Lung (tissue), 11 donors: ENCODE measurements at regions not wholly inside any gene's neighbourhood (a gene's known extent, or its start where the extent isn't known, plus 50 kb on each side); places are given as distances from the start of the nearest gene placed in this dataset.

ENCODE experiments used
- ATAC-seq: fragments of 200-7000 bp; cut with Tn5 transposase; one replicate; pipeline ENCODE4 v1.9.1; 2020; ENCODE audit warnings: moderate number of reproducible peaks; ENCODE audit not compliant: insufficient read depth, low FRiP score
- DNase-seq, 3 donors: peaks; one replicate each; pipeline ENCODE4 v3.0.0-alpha.2; 2013 to 2017
- H3K27ac ChIP-seq, 2 donors: one replicate each; pipeline ENCODE4 v1.5.1; 2013; ENCODE audit warnings: mild to moderate bottlenecking in 2 of 2, moderate library complexity in 2 of 2, control low read depth in 1 of 2, inconsistent platforms in 1 of 2, low read depth in 1 of 2, low read length in 1 of 2
- H3K27me3 ChIP-seq, 3 donors: one replicate each; pipeline ENCODE4 v1.5.1; 2013; ENCODE audit warnings: low read length in 2 of 3; ENCODE audit not compliant: control insufficient read depth in 3 of 3, insufficient read depth in 3 of 3
- H3K36me3 ChIP-seq, 4 donors: one replicate each; pipeline ENCODE4 v1.5.1; 2013; ENCODE audit warnings: low read length in 4 of 4, mild to moderate bottlenecking in 1 of 4, moderate library complexity in 1 of 4; ENCODE audit not compliant: control insufficient read depth in 4 of 4, insufficient read depth in 4 of 4
- H3K4me1 ChIP-seq, 5 donors: one replicate each; pipeline ENCODE4 v1.5.1; 2013; ENCODE audit warnings: low read length in 5 of 5, mild to moderate bottlenecking in 2 of 5, moderate library complexity in 1 of 5; ENCODE audit not compliant: control insufficient read depth in 5 of 5, insufficient read depth in 5 of 5
- H3K4me3 ChIP-seq: one replicate; pipeline ENCODE4 v1.5.1; 2013; ENCODE audit warnings: mild to moderate bottlenecking, control low read depth, moderate library complexity
- H3K9ac ChIP-seq, 2 donors: one replicate each; pipeline ENCODE4 v1.5.1; 2013; ENCODE audit warnings: low read length in 2 of 2, control low read depth in 1 of 2; ENCODE audit not compliant: insufficient read depth in 1 of 2
- H3K9me3 ChIP-seq, 4 donors: one replicate each; pipeline ENCODE4 v1.5.1; 2013; ENCODE audit warnings: low read length in 3 of 4, mild to moderate bottlenecking in 1 of 4, moderate library complexity in 1 of 4; ENCODE audit not compliant: control insufficient read depth in 4 of 4, insufficient read depth in 3 of 4
- CTCF ChIP-seq: IDR thresholded peaks from 2 replicates; pipeline ENCODE4 v1.5.1; 2012; ENCODE audit warnings: mild to moderate bottlenecking; ENCODE audit errors: control extremely low read depth, extremely low read depth
- WGBS, 2 donors: extraction: QIAGEN DNeasy Blood & Tissue Kit; methylation state at CpG; one replicate each; pipeline ENCODE4 v1.1.7; 2013; 5-methylcytosine and 5-hydroxymethylcytosine counted together
- donor health status: control.
- donor health status: control.
- donor health status: Bipolar disorder and iron deficiency.
- donor health status: healthy.
- donor health status: DM: yes; HTN: yes; CAD: no.

- Histone ChIP-seq H3K9ac (no peak overlapping the region), H3K4me1 (peaks cover 0 to 5% (median 0%) of the 10 kb centered on the region in 5 donors), H3K27me3 (peaks cover 0 to 3% (median 2%) of the 10 kb centered on the region in 3 donors), H3K36me3 (no peaks in the 10 kb centered on the region), H3K27ac (no peak overlapping the region), H3K4me3 (no peak overlapping the region), H3K9me3 (no peaks in the 10 kb centered on the region)
- no peak for ATAC-seq
- TF ChIP-seq CTCF: no peak
- 62 to 81% methylated on average over 2 of the region's 2 CpGs for WGBS, 2 donors
- DNase-seq: peak in 1 of 3 donors; percentile 34
These were observed 80.9 kb upstream of the SRSF6 start for GRCh38 chr20:43376831-43377230.

- peaks cover 0 to 3% (median 2%) of the 10 kb centered on the region in 3 donors for H3K27me3 ChIP-seq
- no peak overlapping the region for H3K4me3 ChIP-seq
- no peak overlapping the region for H3K9ac ChIP-seq
- peaks cover 0 to 5% (median 0%) of the 10 kb centered on the region in 5 donors for H3K4me1 ChIP-seq
- TF ChIP-seq CTCF: no peak
- no peak for ATAC-seq
- H3K27ac ChIP-seq: no peak overlapping the region
- H3K36me3 ChIP-seq: no peaks in the 10 kb centered on the region
- H3K9me3 ChIP-seq: no peaks in the 10 kb centered on the region
- WGBS, 2 donors: 27 to 40% methylated on average over 1 of the region's 1 CpG
- no peak for DNase-seq
These were observed 82.1 kb upstream of the SRSF6 start for GRCh38 chr20:43375591-43375990.

GRCh38 chr20:43372051-43372450 lies 85.6 kb upstream of the SRSF6 start:
- no peak overlapping the region for H3K9ac ChIP-seq
- no peak overlapping the region for H3K27ac ChIP-seq
- peaks cover 0 to 3% (median 0%) of the 10 kb centered on the region in 3 donors for H3K27me3 ChIP-seq
- H3K36me3 ChIP-seq: no peaks in the 10 kb centered on the region
- 59 to 67% methylated on average over 5 of the region's 5 CpGs for WGBS, 2 donors
- ATAC-seq (no peak), DNase-seq (peak; percentile 66 to 89 (median 86))
- peaks cover 0 to 5% (median 0%) of the 10 kb centered on the region in 5 donors for H3K4me1 ChIP-seq
- no peak overlapping the region for H3K4me3 ChIP-seq
- no peak for TF ChIP-seq CTCF
- H3K9me3 ChIP-seq: no peaks in the 10 kb centered on the region

GRCh38 chr20:43365691-43366090 lies 92.0 kb upstream of the SRSF6 start:
- no peak for DNase-seq

More at GRCh38 chr20:43365691-43366090, 92.0 kb upstream of the SRSF6 start:
- H3K36me3 ChIP-seq: no peaks in the 10 kb centered on the region
- no peaks in the 10 kb centered on the region for H3K9me3 ChIP-seq
- H3K9ac ChIP-seq: no peak overlapping the region
- H3K4me1 ChIP-seq: no peaks in the 10 kb centered on the region
- H3K4me3 ChIP-seq: no peak overlapping the region
- TF ChIP-seq CTCF: no peak
- ATAC-seq: no peak
- peaks cover 0 to 2% (median 0%) of the 10 kb centered on the region in 3 donors for H3K27me3 ChIP-seq
- H3K27ac ChIP-seq: no peak overlapping the region
- WGBS, 2 donors: 49 to 50% methylated on average over 10 of the region's 10 CpGs
